ENCODE measurements at regions not wholly inside any gene's neighbourhood (a gene's known extent, or its start where the extent isn't known, plus 50 kb on each side); places are given as distances from the start of the nearest gene placed in this dataset.

DNA sequence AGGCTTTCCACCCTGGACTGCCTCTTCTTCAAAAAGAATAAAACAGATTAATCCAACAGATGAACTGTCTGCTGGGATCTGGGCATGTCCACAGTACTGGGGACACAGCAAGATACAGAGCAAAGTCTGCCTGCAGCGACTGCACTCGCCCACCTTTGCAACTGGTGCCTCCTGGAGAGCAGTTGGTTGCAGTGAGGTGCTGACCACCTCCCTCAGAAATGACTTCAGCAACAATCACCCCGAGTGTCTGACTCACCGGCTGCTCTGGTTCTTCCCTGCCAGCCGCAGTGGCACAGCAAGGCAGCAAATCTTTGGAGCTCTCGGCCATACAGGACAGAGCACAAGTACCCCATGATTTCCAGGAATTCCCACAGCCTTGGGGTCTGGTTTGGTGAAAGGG is 179.7 kb downstream of the ANAPC1 start:
- TF ChIP-seq, protein P1, sequence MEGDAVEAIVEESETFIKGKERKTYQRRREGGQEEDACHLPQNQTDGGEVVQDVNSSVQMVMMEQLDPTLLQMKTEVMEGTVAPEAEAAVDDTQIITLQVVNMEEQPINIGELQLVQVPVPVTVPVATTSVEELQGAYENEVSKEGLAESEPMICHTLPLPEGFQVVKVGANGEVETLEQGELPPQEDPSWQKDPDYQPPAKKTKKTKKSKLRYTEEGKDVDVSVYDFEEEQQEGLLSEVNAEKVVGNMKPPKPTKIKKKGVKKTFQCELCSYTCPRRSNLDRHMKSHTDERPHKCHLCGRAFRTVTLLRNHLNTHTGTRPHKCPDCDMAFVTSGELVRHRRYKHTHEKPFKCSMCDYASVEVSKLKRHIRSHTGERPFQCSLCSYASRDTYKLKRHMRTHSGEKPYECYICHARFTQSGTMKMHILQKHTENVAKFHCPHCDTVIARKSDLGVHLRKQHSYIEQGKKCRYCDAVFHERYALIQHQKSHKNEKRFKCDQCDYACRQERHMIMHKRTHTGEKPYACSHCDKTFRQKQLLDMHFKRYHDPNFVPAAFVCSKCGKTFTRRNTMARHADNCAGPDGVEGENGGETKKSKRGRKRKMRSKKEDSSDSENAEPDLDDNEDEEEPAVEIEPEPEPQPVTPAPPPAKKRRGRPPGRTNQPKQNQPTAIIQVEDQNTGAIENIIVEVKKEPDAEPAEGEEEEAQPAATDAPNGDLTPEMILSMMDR (IDR thresholded peaks at IDR 0.05): no peak
- TF ChIP-seq POLR2A (IDR thresholded peaks at IDR 0.05): no peak
